GM10266 (cell line): ENCODE measurements at regions not wholly inside any gene's neighbourhood (a gene's known extent, or its start where the extent isn't known, plus 50 kb on each side); places are given as distances from the start of the nearest gene placed in this dataset.

Experiments
- DNase-seq: peaks from one replicate; pipeline ENCODE4 v3.0.0; 2012; ENCODE audit errors: extremely low spot score
- CTCF ChIP-seq: IDR thresholded peaks from 2 replicates; pipeline ENCODE4 v1.5.1; 2012; ENCODE audit warnings: mild to moderate bottlenecking, low read depth; ENCODE audit not compliant: control insufficient read depth, insufficient read depth; ENCODE audit errors: missing control alignments

- no peak for DNase-seq
Measured at GRCh38 chr2:180653481-180653880, 326.9 kb upstream of the UBE2E3 start.

GRCh38 chr2:180652794-180653193 lies 327.6 kb upstream of the UBE2E3 start:
- no peak for TF ChIP-seq CTCF
- DNase-seq = no peak

More at GRCh38 chr2:180653481-180653880, 326.9 kb upstream of the UBE2E3 start:
- TF ChIP-seq CTCF = no peak

GRCh38 chr2:180651596-180651995 lies 328.8 kb upstream of the UBE2E3 start:
- no peak for DNase-seq
- TF ChIP-seq CTCF = no peak

GRCh38 chr2:180647621-180648020 lies 332.8 kb upstream of the UBE2E3 start:
- DNase-seq = no peak
- no peak for TF ChIP-seq CTCF

- TF ChIP-seq CTCF = no peak
Measured at GRCh38 chr2:180647221-180647620, 333.2 kb upstream of the UBE2E3 start.

GRCh38 chr2:180646756-180647155 lies 333.6 kb upstream of the UBE2E3 start:
- DNase-seq = no peak

More at GRCh38 chr2:180647221-180647620, 333.2 kb upstream of the UBE2E3 start:
- DNase-seq = no peak

GRCh38 chr2:180644709-180645108 lies 335.7 kb upstream of the UBE2E3 start:
- no peak for TF ChIP-seq CTCF
- no peak for DNase-seq

More at GRCh38 chr2:180646756-180647155, 333.6 kb upstream of the UBE2E3 start:
- no peak for TF ChIP-seq CTCF
